Esophagus squamous epithelium (tissue), 4 donors: ENCODE measurements at regions not wholly inside any gene's neighbourhood (a gene's known extent, or its start where the extent isn't known, plus 50 kb on each side); places are given as distances from the start of the nearest gene placed in this dataset.

Experiments
- CTCF ChIP-seq, 6 experiments: fragments of 450-650 bp in 4 of 6; fragments of 200-600 bp in 2 of 6; sonication (generic) in 2 of 6; IDR thresholded peaks; one replicate each; pipeline ENCODE4 v1.5.1; 2016 to 2019; ENCODE audit warnings: antibody characterized with exemption in 6 of 6, mild to moderate bottlenecking in 4 of 6, moderate library complexity in 4 of 6
- POLR2A ChIP-seq, 4 donors: fragments of 450-650 bp; IDR thresholded peaks; one replicate each; pipeline ENCODE4 v1.6.1; 2017; ENCODE audit warnings: antibody characterized with exemption in 4 of 4, mild to moderate bottlenecking in 4 of 4, moderate library complexity in 3 of 4

- no peak for TF ChIP-seq CTCF (IDR thresholded peaks at IDR 0.05)
- TF ChIP-seq POLR2A (IDR thresholded peaks at IDR 0.05), result no peak
Observed at GRCh38 chr21:34266351-34266750, 97.5 kb upstream of the KCNE2 start.
